ENCODE measurements at regions not wholly inside any gene's neighbourhood (a gene's known extent, or its start where the extent isn't known, plus 50 kb on each side); places are given as distances from the start of the nearest gene placed in this dataset.

DNA sequence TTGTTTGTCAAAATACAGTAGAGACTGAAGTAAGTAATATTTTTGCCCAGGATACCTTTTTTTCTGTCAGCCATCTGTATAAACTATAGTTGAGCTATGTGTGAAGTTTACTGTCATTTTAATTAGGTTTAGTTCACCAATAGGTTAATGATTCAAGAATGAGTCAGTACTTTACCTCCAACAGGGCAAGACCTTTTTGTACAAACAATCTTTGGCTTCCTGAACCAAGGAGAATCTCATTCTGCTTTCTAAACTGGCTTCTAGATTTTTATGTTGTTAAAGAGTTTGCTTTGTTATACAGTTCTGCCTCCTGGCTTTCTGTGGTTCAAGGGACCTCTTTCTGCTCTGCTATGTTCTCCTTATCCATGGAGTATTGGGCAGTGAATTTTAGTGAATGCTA is 412.0 kb upstream of the NR3C2 start:
- no peak for TF ChIP-seq SUZ12 (IDR thresholded peaks at IDR 0.05; ENCODE audit: extremely low read depth, insufficient read depth, insufficient read length)
- TF ChIP-seq YY1 (IDR thresholded peaks at IDR 0.05; ENCODE audit: insufficient read depth, insufficient read length) = no peak
- no peak for TF ChIP-seq ZNF274 (IDR thresholded peaks at IDR 0.05; ENCODE audit: low read depth, low read length)

Measured in NT2/D1 (cell line).